Caco-2 (cell line): ENCODE measurements at regions not wholly inside any gene's neighbourhood (a gene's known extent, or its start where the extent isn't known, plus 50 kb on each side); places are given as distances from the start of the nearest gene placed in this dataset.

ENCODE experiments used
- BruUV-seq: library from RNA; stranded (reverse); fragments of 400-500 nt; replicated peaks from 2 replicates; lab custom pipeline; 2021; lab: Mats Ljungman, UMichigan
- CTCF ChIA-PET: fragments of 300-600 bp; sonication (Branson Sonifier 250); formaldehyde crosslinking; loops from one replicate; lab custom pipeline; 2022; ENCODE audit warnings: antibody characterized with exemption; lab: Charles Lee
- POLR2A ChIA-PET: fragments of 300-600 bp; sonication (Branson Sonifier 250); formaldehyde crosslinking; loops from one replicate; lab custom pipeline; 2022; ENCODE audit warnings: antibody characterized with exemption; lab: Charles Lee
- DNase-seq, 2 experiments: peaks; one replicate each; pipeline versions ENCODE4 v3.0.0 to v3.0.0-alpha.2; 2020 to 2022
- H3K27me3 ChIP-seq: replicated peaks from 2 replicates; pipeline ENCODE4 v1.6.0; 2011; ENCODE audit warnings: low read length; ENCODE audit not compliant: control insufficient read depth, insufficient read depth
- H3K36me3 ChIP-seq: 2 replicates; pipeline ENCODE4 v1.5.1; 2011; ENCODE audit warnings: low read length; ENCODE audit not compliant: control insufficient read depth, insufficient read depth
- H3K4me1 ChIP-seq: fragments of 250-450 bp; sonication (Bioruptor Pico); 2 replicates; pipeline ENCODE4 v1.5.1; 2020; ENCODE audit warnings: mild to moderate bottlenecking
- H3K4me3 ChIP-seq: 2 replicates; pipeline ENCODE4 v1.5.1; 2011; ENCODE audit warnings: low read depth, mild to moderate bottlenecking, control low read depth, low read length
- H3K9me3 ChIP-seq: fragments of 250-450 bp; sonication (Bioruptor Pico); 2 replicates; pipeline ENCODE4 v1.5.1; 2020; ENCODE audit warnings: mild to moderate bottlenecking, moderate library complexity
- H3K27ac Mint-ChIP-seq: one replicate; pipeline ENCODE4 v1.8.0; 2022; ENCODE audit warnings: mixed read lengths; ENCODE audit not compliant: unreplicated experiment
- H3K27me3 Mint-ChIP-seq: one replicate; pipeline ENCODE4 v1.8.0; 2022; ENCODE audit warnings: mixed read lengths; ENCODE audit not compliant: insufficient read depth, unreplicated experiment
- H3K36me3 Mint-ChIP-seq: one replicate; pipeline ENCODE4 v1.8.0; 2022; ENCODE audit warnings: mild to moderate bottlenecking, mixed read lengths; ENCODE audit not compliant: insufficient read depth, unreplicated experiment
- H3K4me1 Mint-ChIP-seq: one replicate; pipeline ENCODE4 v1.8.0; 2022; ENCODE audit warnings: low read depth, mixed read lengths; ENCODE audit not compliant: unreplicated experiment
- H3K4me3 Mint-ChIP-seq: one replicate; pipeline ENCODE4 v1.8.0; 2022; ENCODE audit warnings: mild to moderate bottlenecking, moderate library complexity, mixed read lengths; ENCODE audit not compliant: unreplicated experiment
- H3K9me3 Mint-ChIP-seq: one replicate; pipeline ENCODE4 v1.8.0; 2022; ENCODE audit warnings: mixed read lengths; ENCODE audit not compliant: unreplicated experiment
- intact Hi-C: fragments of 100-400 bp; cut with micrococcal nuclease; formaldehyde crosslinking; loops from one replicate; pipeline ENCODE4 v1.10.0; 2022; ENCODE audit not compliant: unreplicated experiment
- TF ChIP-seq, protein P1 (sequence below), 2 experiments: fragments of 200-600 bp in 1 of 2; IDR thresholded peaks; 1 replicate in 1 of 2; 2 replicates in 1 of 2; pipeline versions ENCODE4 v1.5.1 to v1.8.0; 2011 to 2022; ENCODE audit warnings: antibody characterized with exemption in 1 of 2, control low read depth in 1 of 2, inconsistent platforms in 1 of 2, low read depth in 1 of 2, low read length in 1 of 2, mild to moderate bottlenecking in 1 of 2, moderate library complexity in 1 of 2; ENCODE audit not compliant: insufficient read depth in 1 of 2, severe bottlenecking in 1 of 2, unreplicated experiment in 1 of 2

DNA sequence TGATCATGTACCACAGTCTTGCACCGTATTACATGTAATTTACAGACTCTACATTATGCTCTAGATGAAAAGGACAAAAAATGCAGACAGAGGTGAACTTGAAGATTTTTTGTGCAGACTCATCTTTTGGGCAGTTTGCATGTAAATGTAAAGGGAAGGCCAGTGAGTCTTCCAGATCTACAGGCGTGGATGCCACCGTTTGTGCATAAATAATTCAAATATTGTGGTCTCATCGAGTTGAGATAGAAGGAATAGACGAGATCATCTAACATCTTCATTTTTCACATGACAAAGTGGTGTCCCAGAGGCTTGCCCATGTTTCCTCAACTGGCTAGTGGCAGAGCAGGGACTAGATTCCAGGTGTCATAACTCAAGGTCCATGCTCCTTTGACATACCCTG lies 125.2 kb downstream of the ALX1 start:
- CTCF ChIA-PET: no interaction called here
- POLR2A ChIA-PET: no interaction called here
- Mint-ChIP-seq H3K9me3 (no peaks in the 10 kb centered on the region), H3K27me3 (no peaks in the 10 kb centered on the region), H3K36me3 (no peaks in the 10 kb centered on the region), H3K27ac (no peak overlapping the region), H3K4me3 (no peak overlapping the region), H3K4me1 (no peaks in the 10 kb centered on the region)
- Histone ChIP-seq H3K4me3 (no peak overlapping the region), H3K9me3 (no peaks in the 10 kb centered on the region), H3K4me1 (no peaks in the 10 kb centered on the region), H3K36me3 (no peaks in the 10 kb centered on the region), H3K27me3 (no peaks in the 10 kb centered on the region)
- BruUV-seq: no TSS peak
- intact Hi-C loops: no loop called here
- DNase-seq: no peak
- TF ChIP-seq, protein P1, sequence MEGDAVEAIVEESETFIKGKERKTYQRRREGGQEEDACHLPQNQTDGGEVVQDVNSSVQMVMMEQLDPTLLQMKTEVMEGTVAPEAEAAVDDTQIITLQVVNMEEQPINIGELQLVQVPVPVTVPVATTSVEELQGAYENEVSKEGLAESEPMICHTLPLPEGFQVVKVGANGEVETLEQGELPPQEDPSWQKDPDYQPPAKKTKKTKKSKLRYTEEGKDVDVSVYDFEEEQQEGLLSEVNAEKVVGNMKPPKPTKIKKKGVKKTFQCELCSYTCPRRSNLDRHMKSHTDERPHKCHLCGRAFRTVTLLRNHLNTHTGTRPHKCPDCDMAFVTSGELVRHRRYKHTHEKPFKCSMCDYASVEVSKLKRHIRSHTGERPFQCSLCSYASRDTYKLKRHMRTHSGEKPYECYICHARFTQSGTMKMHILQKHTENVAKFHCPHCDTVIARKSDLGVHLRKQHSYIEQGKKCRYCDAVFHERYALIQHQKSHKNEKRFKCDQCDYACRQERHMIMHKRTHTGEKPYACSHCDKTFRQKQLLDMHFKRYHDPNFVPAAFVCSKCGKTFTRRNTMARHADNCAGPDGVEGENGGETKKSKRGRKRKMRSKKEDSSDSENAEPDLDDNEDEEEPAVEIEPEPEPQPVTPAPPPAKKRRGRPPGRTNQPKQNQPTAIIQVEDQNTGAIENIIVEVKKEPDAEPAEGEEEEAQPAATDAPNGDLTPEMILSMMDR (IDR thresholded peaks at IDR 0.05; ENCODE audit: insufficient read depth in 1 of 2, low read depth in 1 of 2, low read length in 1 of 2, severe bottlenecking in 1 of 2, unreplicated experiment in 1 of 2): no peak

DNA sequence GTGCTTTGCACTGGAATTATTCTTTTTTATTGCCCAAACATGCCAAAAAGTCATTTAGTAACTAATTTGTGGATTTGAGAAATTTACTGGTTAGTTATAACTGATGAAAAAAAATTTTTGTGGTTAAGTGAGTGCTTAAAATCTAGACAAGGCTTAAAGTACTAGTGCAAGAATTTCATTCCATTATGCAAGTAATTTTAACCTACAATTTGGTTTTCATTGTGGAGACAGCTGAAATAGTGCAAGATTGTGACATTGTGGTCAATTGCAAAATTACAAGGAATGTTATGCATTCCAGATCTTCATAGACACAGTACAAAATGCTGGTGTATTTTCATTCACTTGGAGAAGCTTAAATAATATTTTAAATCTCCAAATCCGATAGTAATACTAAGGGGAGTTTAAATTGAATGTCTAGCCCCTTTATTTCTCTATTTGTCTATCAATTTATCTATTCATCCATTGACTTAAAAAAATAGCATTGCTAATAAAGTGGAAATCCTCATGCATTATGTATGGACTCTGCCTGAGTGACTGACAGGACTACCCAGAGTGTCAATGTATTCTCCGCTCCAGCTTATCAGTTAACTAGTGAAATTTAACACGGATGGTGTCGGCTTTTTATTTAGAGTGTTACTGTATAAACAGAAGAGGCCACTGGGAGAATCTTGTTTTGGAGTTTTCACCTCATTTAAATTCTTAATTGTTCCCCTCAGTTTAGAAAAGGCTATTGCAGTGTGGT lies 125.9 kb downstream of the ALX1 start:
- Mint-ChIP-seq H3K9me3 (no peaks in the 10 kb centered on the region), H3K27ac (no peak overlapping the region), H3K4me3 (no peak overlapping the region), H3K4me1 (no peaks in the 10 kb centered on the region), H3K36me3 (no peaks in the 10 kb centered on the region), H3K27me3 (no peaks in the 10 kb centered on the region)
- Histone ChIP-seq H3K36me3 (no peaks in the 10 kb centered on the region), H3K4me1 (no peaks in the 10 kb centered on the region), H3K4me3 (no peak overlapping the region), H3K9me3 (no peaks in the 10 kb centered on the region), H3K27me3 (no peaks in the 10 kb centered on the region)
- no peak for DNase-seq
- POLR2A ChIA-PET: no interaction called here
- BruUV-seq: no TSS peak
- intact Hi-C loops: no loop called here
- CTCF ChIA-PET: no interaction called here
- TF ChIP-seq, protein P1 (IDR thresholded peaks at IDR 0.05; ENCODE audit: insufficient read depth in 1 of 2, low read depth in 1 of 2, low read length in 1 of 2, severe bottlenecking in 1 of 2, unreplicated experiment in 1 of 2): no peak

DNA sequence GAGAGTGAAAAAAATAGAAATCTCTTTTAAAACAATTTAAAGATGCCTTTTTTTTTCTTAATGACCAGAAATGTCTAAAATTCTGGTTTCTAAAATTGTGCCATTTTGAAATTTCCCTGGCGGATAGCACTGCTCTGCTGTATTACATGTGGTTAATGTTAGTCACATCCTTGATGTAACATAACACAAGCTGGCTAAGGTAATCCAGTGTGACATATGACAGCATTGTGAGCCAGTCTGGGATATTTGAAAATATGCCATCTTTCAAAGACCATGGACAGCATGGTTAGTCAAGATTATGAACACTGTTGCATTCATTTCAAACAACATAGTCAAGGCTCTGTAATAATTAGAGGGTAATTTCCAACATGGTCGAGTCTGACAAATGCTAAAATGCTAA lies 133.2 kb downstream of the ALX1 start:
- intact Hi-C loops: no loop called here
- H3K4me3 Mint-ChIP-seq: no peak overlapping the region
- H3K27ac Mint-ChIP-seq: no peak overlapping the region
- no peaks in the 10 kb centered on the region for H3K36me3 ChIP-seq
- no peaks in the 10 kb centered on the region for H3K27me3 Mint-ChIP-seq
- TF ChIP-seq, protein P1 (IDR thresholded peaks at IDR 0.05; ENCODE audit: insufficient read depth in 1 of 2, low read depth in 1 of 2, low read length in 1 of 2, severe bottlenecking in 1 of 2, unreplicated experiment in 1 of 2): no peak
- no peaks in the 10 kb centered on the region for H3K27me3 ChIP-seq
- no peaks in the 10 kb centered on the region for H3K4me1 Mint-ChIP-seq
- no peak for DNase-seq
- BruUV-seq: no TSS peak
- H3K4me3 ChIP-seq: no peak overlapping the region
- POLR2A ChIA-PET: no interaction called here
- CTCF ChIA-PET: no interaction called here
- no peaks in the 10 kb centered on the region for H3K9me3 Mint-ChIP-seq
- H3K9me3 ChIP-seq: no peaks in the 10 kb centered on the region
- H3K36me3 Mint-ChIP-seq: no peaks in the 10 kb centered on the region
- H3K4me1 ChIP-seq: no peaks in the 10 kb centered on the region
